Activated CD4-positive, alpha-beta T cell treated with anti-CD3 and anti-CD28 coated beads, Interleukin-2, amount 50 U/mL, for 24 hours (primary cell): ENCODE measurements at regions not wholly inside any gene's neighbourhood (a gene's known extent, or its start where the extent isn't known, plus 50 kb on each side); places are given as distances from the start of the nearest gene placed in this dataset.
A peak's percentile ranks its signal among the peaks of the same experiment; 100 is the strongest.
"Not testable (repeated sequence)": the region's sequence is repeated elsewhere in the genome, so short reads cannot be mapped to it uniquely, and the experiment has no call there.

Source experiments
- DNase-seq, 2 donors: peaks; one replicate each; pipeline ENCODE4 v3.0.0-alpha.2; 2020; ENCODE audit warnings: low read depth in 1 of 2, low spot score in 1 of 2

- no peak for DNase-seq
These were observed 96.5 kb downstream of the PPIAL4G start for GRCh38 chr1:148386617-148387016.

GRCh38 chr1:148386031-148386398 is 97.1 kb downstream of the PPIAL4G start:
- DNase-seq = not testable (repeated sequence)

- DNase-seq = no peak
These were observed 97.6 kb downstream of the PPIAL4G start for GRCh38 chr1:148385371-148386030.

GRCh38 chr1:148383966-148384365 is 99.1 kb downstream of the PPIAL4G start:
- DNase-seq = no peak

GRCh38 chr1:148379697-148380096 is 103.4 kb downstream of the PPIAL4G start:
- DNase-seq = no peak

GRCh38 chr1:148379170-148379500 is 104.0 kb downstream of the PPIAL4G start:
- DNase-seq = no peak

GRCh38 chr1:148377992-148378391 is 105.1 kb downstream of the PPIAL4G start:
- DNase-seq = not testable (repeated sequence)

- DNase-seq = not testable (repeated sequence)
These were observed 106.1 kb downstream of the PPIAL4G start for GRCh38 chr1:148377045-148377444.

GRCh38 chr1:148374101-148374500 is 109.0 kb downstream of the PPIAL4G start:
- DNase-seq = no peak

GRCh38 chr1:148373192-148373925 is 109.7 kb downstream of the PPIAL4G start:
- no peak for DNase-seq

GRCh38 chr1:148372731-148373130 is 110.4 kb downstream of the PPIAL4G start:
- peak in 1 of 2 donors; percentile 59 for DNase-seq

- DNase-seq = not testable (repeated sequence)
These were observed 110.9 kb downstream of the PPIAL4G start for GRCh38 chr1:148372051-148372726.

GRCh38 chr1:148371551-148371994 is 111.5 kb downstream of the PPIAL4G start:
- DNase-seq = peak in 1 of 2 donors; percentile 68

- DNase-seq = not testable (repeated sequence)
These were observed 112.4 kb downstream of the PPIAL4G start for GRCh38 chr1:148370661-148371060.

- no peak for DNase-seq
These were observed 115.5 kb downstream of the PPIAL4G start for GRCh38 chr1:148367596-148367995.

- DNase-seq = not testable (repeated sequence)
These were observed 116.9 kb downstream of the PPIAL4G start for GRCh38 chr1:148366136-148366753.

GRCh38 chr1:148365151-148365550 is 118.0 kb downstream of the PPIAL4G start:
- not testable (repeated sequence) for DNase-seq

GRCh38 chr1:148363979-148364378 is 119.1 kb downstream of the PPIAL4G start:
- not testable (repeated sequence) for DNase-seq

- peak in 1 of 2 donors; percentile 33 for DNase-seq
These were observed 119.7 kb downstream of the PPIAL4G start for GRCh38 chr1:148363439-148363810.

- DNase-seq = peak in 1 of 2 donors; percentile 56
These were observed 120.3 kb downstream of the PPIAL4G start for GRCh38 chr1:148362626-148363438.

- DNase-seq = peak in 1 of 2 donors; percentile 28
These were observed 120.9 kb downstream of the PPIAL4G start for GRCh38 chr1:148362216-148362611.
